ENCODE measurements at regions not wholly inside any gene's neighbourhood (a gene's known extent, or its start where the extent isn't known, plus 50 kb on each side); places are given as distances from the start of the nearest gene placed in this dataset.

DNA sequence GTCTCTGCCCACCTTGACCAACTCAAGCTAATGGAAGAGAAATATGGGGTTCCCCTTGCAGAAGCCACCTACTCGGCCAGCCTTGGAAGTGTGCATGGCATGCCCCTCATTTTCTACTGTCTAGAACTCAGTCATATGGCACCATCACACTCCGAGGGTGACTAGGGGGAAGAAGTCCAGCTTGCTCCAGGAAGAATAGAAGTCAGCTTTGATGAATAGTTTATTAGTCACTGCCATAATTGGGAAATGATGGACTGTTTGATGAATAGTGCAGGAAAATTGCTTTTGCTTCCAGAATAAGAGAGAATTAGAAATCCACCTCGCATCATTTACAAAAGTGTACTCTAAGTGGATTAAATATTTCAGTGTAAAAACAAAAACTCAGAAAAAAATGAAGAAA lies 1030.6 kb downstream of the VRK1 start:
- no peak for DNase-seq

- DNase-seq, result no peak
Observed at GRCh38 chr14:97832776-97833175, 1035.6 kb downstream of the VRK1 start.

DNA sequence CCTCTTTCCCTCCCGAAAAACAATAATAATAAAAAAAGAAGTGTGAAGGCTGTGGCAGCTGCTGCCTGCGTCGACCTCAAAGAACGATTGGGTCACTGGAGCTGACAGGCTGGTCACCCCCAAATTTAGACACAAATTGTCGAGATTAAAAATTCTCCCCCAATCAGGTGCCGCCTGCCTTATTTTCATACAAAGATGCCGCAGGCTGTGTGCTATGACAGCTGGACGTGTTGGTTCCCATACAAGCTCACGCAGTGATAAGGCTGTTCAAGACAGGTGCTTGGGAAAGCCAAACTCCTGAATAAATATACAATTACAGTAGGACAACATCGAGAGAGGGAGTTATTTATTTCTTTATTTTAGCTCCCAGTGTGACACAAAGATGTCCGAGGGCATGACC lies 1041.8 kb downstream of the VRK1 start:
- no peak for DNase-seq

DNA sequence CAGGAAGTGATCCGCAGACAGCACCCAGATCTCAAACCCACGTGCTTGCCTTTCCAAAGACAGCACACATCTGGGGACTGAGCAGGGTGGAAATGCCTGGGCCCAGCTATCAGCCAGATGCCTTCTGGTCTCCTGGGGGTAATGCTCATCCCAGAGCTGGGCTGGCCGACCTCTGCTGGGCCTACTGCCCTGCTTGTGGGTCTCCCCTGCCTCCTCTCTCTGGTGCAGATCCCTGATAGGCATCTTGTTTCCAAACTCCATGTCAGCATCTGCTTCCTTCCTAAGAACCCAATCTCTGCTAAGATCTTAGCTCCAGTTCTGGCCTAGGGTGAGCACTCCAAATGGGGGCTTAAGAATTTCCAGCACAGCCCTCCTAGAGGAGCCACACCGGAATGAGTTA lies 1043.0 kb downstream of the VRK1 start:
- DNase-seq, result no peak

DNA sequence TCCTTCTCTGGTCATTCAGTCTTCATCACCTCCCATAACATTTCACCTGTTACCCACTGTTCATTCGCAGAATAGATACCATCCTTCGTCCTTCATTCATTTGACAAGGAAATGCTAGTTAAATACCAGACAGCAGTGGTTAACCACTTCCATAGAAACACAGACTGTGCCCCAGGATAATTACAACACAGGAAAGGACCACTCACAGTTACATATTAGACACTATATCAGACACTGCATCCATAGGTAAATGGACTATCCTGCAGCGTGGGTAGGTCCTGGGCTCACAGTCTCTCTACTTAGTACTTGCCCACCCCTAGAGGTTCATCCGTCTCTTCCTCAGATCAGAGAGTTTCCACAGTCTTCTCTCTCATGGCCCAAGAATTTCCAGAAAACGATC lies 1044.6 kb downstream of the VRK1 start:
- no peak for DNase-seq

GRCh38 chr14:97843066-97843465 lies 1045.9 kb downstream of the VRK1 start:
- DNase-seq, result no peak

GRCh38 chr14:97844042-97844441 lies 1046.9 kb downstream of the VRK1 start:
- no peak for DNase-seq

GRCh38 chr14:97846156-97846555 lies 1049.0 kb downstream of the VRK1 start:
- peak in 1 of 5 donors; percentile 8 for DNase-seq

GRCh38 chr14:97848317-97848980 lies 1051.3 kb downstream of the VRK1 start:
- DNase-seq, result no peak

DNA sequence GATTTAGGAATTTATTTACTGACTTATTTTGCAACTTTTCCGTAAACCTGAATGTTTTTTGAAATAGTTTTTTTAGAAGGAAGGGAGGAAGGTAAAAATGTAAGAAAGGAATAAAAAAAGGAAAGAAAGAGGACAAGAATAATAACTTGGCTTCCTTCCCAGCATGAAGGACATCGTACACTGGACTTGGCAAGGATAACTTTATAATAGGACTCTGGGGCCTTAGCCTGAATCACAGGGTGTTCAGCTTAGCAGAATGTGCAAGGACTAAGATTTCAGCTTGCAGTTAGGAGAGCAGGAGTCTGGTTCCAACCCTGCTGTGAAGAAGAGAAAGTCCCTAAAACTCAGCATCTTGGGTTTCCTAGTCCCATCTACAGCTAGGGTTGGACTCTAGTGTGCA lies 1053.3 kb downstream of the VRK1 start:
- no peak for DNase-seq

DNA sequence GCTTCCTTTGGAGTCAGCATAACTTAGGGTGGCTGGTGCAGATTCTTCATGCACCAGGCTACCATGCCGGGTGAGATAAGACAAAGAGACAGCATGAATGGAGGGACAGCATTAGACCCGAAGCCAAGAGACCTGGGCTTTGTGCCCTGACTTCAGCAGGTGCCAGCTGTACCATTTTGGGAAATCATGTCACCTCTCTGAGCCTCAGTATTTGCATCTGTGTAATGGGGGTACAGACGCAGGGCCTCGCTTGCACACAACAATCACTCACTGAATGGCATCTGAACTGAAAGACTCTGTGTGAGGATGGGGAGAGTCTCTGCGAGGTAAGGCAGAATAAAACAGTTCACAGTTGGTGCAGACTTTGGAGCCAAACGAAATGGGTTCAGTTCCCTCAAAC lies 1053.7 kb downstream of the VRK1 start:
- no peak for DNase-seq

- DNase-seq, result no peak
Observed at GRCh38 chr14:97851428-97851995, 1054.3 kb downstream of the VRK1 start.

GRCh38 chr14:97854918-97855317 lies 1057.7 kb downstream of the VRK1 start:
- DNase-seq, result no peak

DNA sequence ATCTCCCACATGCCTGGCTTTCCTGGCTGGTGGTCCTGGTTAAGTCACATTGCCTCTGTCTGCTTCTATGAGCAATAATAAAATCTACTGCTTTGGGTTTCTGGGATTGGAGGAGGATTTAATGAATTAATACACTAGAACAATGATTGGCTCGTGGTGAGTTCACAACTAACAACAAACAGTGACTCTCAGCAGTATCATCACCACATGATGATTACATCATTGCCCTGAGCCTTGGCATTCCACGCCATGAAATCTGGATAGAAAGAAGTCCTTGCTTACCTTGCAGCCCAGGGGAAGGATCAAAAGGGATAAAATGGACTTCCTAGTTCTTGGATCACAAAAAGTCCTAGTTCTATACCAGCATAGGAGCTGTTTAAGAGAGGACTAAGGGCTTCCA lies 1069.0 kb downstream of the VRK1 start:
- no peak for DNase-seq

- peak in 1 of 5 donors; percentile 18 for DNase-seq
Observed at GRCh38 chr14:97866664-97867063, 1069.5 kb downstream of the VRK1 start.

GRCh38 chr14:97873291-97873690 lies 1076.1 kb downstream of the VRK1 start:
- no peak for DNase-seq

DNA sequence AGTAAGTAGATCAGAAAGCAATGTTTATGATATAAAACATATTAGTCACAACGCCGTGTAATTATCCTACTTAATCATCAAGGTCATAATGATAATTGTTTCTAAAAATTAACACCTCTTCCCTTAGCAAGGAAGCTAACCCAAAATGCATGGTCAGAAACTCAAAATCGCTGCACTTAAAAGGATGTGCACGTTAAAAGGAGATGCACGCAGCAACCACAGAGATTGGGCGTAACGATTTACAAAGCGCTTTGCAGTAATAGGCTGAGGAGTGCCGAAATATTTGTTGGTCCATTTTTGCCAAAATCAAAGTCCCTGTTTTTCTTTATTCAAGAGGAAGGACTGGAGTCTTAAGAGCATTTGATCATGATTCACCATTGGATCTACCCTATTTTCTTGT lies 1077.2 kb downstream of the VRK1 start:
- DNase-seq, result peak in 1 of 5 donors; percentile 27

GRCh38 chr14:97878206-97878605 lies 1081.0 kb downstream of the VRK1 start:
- no peak for DNase-seq

- DNase-seq, result peak in 2 of 5 donors; percentile 1 to 12
Observed at GRCh38 chr14:97878727-97879126, 1081.5 kb downstream of the VRK1 start.

GRCh38 chr14:97887690-97888089 lies 1090.5 kb downstream of the VRK1 start:
- DNase-seq, result no peak

- DNase-seq, result no peak
Observed at GRCh38 chr14:97888331-97888730, 1091.1 kb downstream of the VRK1 start.

DNA sequence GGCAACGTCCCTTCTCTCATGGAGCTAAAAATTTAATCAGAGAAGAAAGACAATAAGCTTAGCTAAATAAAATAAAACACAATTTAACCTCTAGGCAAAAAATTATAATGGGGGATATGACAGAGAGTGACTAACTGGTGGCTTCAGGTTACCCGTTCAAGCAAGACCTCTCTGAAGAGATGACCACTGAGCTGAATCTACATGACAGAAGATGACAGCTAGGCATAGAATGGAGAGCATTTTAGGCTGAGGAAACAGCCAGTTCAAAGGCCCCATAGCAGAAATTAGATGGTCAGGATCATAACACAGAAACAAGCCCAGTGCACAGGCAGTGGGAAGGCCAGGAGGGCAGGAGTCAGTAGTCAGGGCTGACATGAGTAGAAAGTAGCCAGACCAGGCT lies 1094.3 kb downstream of the VRK1 start:
- DNase-seq, result no peak

DNA sequence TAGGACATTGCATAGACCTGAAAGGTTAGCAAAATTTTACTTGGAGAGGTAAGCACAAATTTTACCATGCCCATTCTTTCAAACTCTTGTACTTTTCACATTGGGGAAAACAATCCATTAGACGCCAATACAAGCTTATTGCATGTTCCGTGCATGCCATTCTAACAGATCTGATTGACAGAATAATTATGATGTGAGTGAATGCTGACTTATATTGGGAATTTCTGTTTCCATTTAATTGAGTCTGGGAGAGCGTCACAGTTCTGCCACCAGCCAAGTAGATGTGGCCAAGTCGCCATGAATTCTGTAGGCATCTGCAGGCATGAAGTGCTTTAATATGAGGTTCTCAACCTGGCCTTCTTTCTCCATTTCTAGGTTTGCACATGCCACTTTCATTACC lies 1097.4 kb downstream of the VRK1 start:
- DNase-seq, result no peak

DNA sequence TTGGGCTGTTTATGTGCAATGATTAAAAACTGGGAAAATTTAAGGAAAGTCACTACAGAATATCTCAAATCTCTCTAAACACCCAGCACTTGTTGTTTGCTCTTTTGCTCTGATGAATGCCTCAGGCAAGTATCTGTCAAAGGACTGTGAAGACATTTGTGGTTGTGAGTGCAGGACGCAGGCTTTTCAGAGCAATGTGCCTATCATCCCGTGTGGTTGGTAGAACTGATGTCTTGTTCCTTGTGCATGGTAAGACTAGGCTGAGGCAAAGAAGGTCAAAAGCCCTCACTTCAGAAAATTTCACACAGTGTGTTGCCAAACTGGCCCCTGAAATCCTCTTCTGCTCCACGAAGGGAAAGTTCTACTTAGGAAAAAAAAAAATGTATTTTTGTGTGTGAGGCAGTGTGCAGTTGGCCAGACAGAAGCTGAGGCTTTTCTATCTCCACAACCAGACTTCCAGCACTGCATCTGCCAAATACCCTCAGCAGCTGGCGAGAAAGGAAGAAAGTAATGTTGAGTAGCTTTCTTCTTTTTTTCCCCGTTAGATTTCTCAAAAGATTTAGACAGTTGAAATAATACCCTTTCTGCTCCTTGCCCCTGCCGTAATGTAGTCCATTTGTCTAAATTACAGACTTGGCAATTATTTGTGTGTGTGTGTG lies 1103.1 kb downstream of the VRK1 start:
- DNase-seq, result no peak
